OCI-LY1 (cell line): ENCODE measurements at regions not wholly inside any gene's neighbourhood (a gene's known extent, or its start where the extent isn't known, plus 50 kb on each side); places are given as distances from the start of the nearest gene placed in this dataset.

ENCODE experiments used
- H2AFZ ChIP-seq: fragments of 200-600 bp; sonication (generic), shearing (Covaris generic); 2 replicates; pipeline ENCODE4 v1.6.0; 2014; ENCODE audit warnings: antibody characterized with exemption, mild to moderate bottlenecking, low read length
- H3F3A ChIP-seq: fragments of 200-600 bp; sonication (generic), shearing (Covaris generic); 2 replicates; pipeline ENCODE4 v1.6.0; 2014; ENCODE audit warnings: mild to moderate bottlenecking, antibody characterized with exemption, low read length, moderate library complexity; ENCODE audit not compliant: insufficient read depth
- H3K27ac ChIP-seq: fragments of 200-600 bp; sonication (generic); 2 replicates; pipeline ENCODE4 v1.5.1; 2014; ENCODE audit warnings: low read length, mixed run types, mild to moderate bottlenecking, low read depth; ENCODE audit not compliant: poor library complexity, severe bottlenecking
- H3K27me3 ChIP-seq: fragments of 200-600 bp; sonication (generic); 2 replicates; pipeline ENCODE4 v1.6.0; 2014; ENCODE audit warnings: antibody characterized with exemption, mild to moderate bottlenecking, low read length, moderate library complexity; ENCODE audit not compliant: insufficient read depth
- H3K36me3 ChIP-seq: fragments of 200-600 bp; sonication (generic); 2 replicates; pipeline ENCODE4 v1.6.1; 2014; ENCODE audit warnings: mild to moderate bottlenecking, antibody characterized with exemption, low read length, moderate library complexity, mixed read lengths; ENCODE audit not compliant: insufficient read depth
- H3K4me1 ChIP-seq: fragments of 200-600 bp; sonication (generic); 2 replicates; pipeline ENCODE4 v1.5.1; 2014; ENCODE audit warnings: mild to moderate bottlenecking, low read length, moderate library complexity; ENCODE audit not compliant: insufficient read depth, severe bottlenecking
- H3K4me2 ChIP-seq: fragments of 200-600 bp; sonication (generic), shearing (Covaris generic); 2 replicates; pipeline ENCODE4 v1.6.1; 2014; ENCODE audit warnings: low read length
- H3K4me3 ChIP-seq: fragments of 200-600 bp; sonication (generic); 2 replicates; pipeline ENCODE4 v1.5.1; 2014; ENCODE audit warnings: low read length, low read depth, mild to moderate bottlenecking, mixed read lengths; ENCODE audit not compliant: poor library complexity, severe bottlenecking
- H3K79me2 ChIP-seq: fragments of 200-600 bp; shearing (Covaris generic); 2 replicates; pipeline ENCODE4 v1.6.1; 2016; ENCODE audit warnings: mixed run types, low read length, mixed read lengths; ENCODE audit not compliant: insufficient read depth
- H3K9ac ChIP-seq: fragments of 200-600 bp; sonication (generic), shearing (Covaris generic); 2 replicates; pipeline ENCODE4 v1.6.1; 2014; ENCODE audit warnings: mild to moderate bottlenecking, low read length, mixed read lengths
- H3K9me2 ChIP-seq: fragments of 200-600 bp; sonication (generic), shearing (Covaris generic); 2 replicates; pipeline ENCODE4 v1.6.1; 2014; ENCODE audit warnings: low read depth, mild to moderate bottlenecking, low read length, mixed read lengths
- H3K9me3 ChIP-seq: fragments of 200-600 bp; shearing (Covaris generic); 2 replicates; pipeline ENCODE4 v1.6.1; 2014; ENCODE audit warnings: low read length, mixed read lengths
- H4K20me1 ChIP-seq: fragments of 200-600 bp; sonication (generic), shearing (Covaris generic); 2 replicates; pipeline ENCODE4 v1.6.0; 2016; ENCODE audit warnings: mild to moderate bottlenecking, low read length; ENCODE audit not compliant: insufficient read depth
- EZH2 ChIP-seq: fragments of 200-600 bp; sonication (generic), shearing (Covaris generic); IDR thresholded peaks from 2 replicates; pipeline ENCODE4 v1.8.0; 2017; ENCODE audit warnings: borderline replicate concordance, mixed run types, mild to moderate bottlenecking, antibody characterized with exemption, low read length, moderate library complexity, mixed read lengths
- TF ChIP-seq, protein P1 (sequence below): fragments of 200-600 bp; sonication (generic), shearing (Covaris generic); IDR thresholded peaks from 2 replicates; pipeline ENCODE4 v1.5.1; 2017; ENCODE audit warnings: mild to moderate bottlenecking, antibody characterized with exemption, low read length, moderate library complexity, mixed read lengths

DNA sequence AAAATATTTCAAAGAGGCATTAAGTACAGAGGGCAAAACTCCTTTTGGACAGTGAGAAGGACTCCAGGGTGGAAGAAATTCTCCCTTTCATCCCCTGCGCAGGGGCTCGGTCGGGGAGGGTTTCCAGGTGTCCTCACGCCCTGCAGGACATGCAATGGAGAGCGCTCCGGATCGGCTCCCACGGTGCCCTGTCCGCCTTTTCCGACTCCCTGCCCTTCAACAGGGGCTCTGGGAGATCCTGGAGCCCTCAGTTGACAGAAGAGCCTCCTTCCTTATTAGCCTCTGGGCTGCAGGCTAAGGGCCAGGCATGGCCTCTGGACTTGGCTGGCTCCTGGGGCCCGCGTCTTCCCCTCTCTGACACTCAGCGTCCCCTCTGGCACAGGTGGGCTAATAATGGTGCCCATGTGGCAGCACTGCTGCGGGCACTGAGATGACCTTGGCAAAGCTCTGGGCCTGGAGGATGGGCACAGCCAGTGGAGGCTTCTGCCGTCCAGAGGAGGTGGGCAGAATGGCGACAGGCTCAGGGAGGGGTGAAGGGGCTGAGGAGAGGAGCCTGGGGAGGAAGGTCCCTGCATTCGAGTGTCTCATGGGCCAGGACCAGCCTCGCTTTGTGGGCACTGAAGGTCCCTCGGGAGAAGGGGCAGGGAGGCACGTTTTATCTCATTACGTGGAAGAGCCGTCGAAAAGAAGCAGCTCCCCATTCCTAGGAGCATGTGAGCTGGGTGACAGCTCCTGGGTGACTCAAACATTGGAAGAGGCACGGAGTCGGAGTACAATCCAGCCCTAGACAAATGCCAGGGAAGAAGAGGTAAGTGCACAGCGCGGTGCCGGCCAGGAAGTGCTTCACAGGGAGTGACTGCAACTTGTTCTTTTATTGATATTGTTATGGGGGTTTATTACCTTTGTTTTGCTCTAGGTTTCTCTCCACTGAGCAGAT is 161.7 kb downstream of the IRF8 start:
- no peak overlapping the region for H3K4me3 ChIP-seq
- H2AFZ ChIP-seq: no peak overlapping the region
- no peaks in the 10 kb centered on the region for H3K79me2 ChIP-seq
- no peak overlapping the region for H3K4me2 ChIP-seq
- H3F3A ChIP-seq: no peaks in the 10 kb centered on the region
- no peaks in the 10 kb centered on the region for H3K36me3 ChIP-seq
- TF ChIP-seq, protein P1, sequence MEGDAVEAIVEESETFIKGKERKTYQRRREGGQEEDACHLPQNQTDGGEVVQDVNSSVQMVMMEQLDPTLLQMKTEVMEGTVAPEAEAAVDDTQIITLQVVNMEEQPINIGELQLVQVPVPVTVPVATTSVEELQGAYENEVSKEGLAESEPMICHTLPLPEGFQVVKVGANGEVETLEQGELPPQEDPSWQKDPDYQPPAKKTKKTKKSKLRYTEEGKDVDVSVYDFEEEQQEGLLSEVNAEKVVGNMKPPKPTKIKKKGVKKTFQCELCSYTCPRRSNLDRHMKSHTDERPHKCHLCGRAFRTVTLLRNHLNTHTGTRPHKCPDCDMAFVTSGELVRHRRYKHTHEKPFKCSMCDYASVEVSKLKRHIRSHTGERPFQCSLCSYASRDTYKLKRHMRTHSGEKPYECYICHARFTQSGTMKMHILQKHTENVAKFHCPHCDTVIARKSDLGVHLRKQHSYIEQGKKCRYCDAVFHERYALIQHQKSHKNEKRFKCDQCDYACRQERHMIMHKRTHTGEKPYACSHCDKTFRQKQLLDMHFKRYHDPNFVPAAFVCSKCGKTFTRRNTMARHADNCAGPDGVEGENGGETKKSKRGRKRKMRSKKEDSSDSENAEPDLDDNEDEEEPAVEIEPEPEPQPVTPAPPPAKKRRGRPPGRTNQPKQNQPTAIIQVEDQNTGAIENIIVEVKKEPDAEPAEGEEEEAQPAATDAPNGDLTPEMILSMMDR: no peak
- TF ChIP-seq EZH2: no peak
- no peaks in the 10 kb centered on the region for H3K4me1 ChIP-seq
- H4K20me1 ChIP-seq: no peaks in the 10 kb centered on the region
- no peak overlapping the region for H3K9ac ChIP-seq
- H3K9me2 ChIP-seq: no peaks in the 10 kb centered on the region
- H3K27me3 ChIP-seq: no peaks in the 10 kb centered on the region
- no peak overlapping the region for H3K27ac ChIP-seq
- H3K9me3 ChIP-seq: no peaks in the 10 kb centered on the region

DNA sequence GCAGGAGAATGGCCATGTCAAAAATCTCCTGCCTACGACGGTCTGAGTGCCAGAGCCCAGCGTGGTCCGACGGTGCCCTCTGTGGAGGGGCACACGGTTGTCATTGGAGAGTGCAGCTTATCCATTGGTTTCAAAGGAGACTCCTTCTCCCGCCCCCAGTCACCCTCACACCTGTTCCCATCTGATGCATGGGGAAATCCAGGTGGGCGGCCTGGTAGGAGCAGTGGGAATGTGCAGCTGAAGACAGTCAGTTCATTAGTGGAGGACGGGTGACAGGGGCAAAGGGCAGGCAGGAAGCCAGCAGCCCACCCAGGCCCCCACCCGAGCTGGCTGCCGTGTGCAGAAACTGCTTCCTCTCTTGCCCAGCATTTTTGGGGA is 162.3 kb downstream of the IRF8 start:
- no peak overlapping the region for H2AFZ ChIP-seq
- no peaks in the 10 kb centered on the region for H3K36me3 ChIP-seq
- no peaks in the 10 kb centered on the region for H3K9me2 ChIP-seq
- H4K20me1 ChIP-seq: no peaks in the 10 kb centered on the region
- no peak overlapping the region for H3K4me2 ChIP-seq
- no peaks in the 10 kb centered on the region for H3F3A ChIP-seq
- no peaks in the 10 kb centered on the region for H3K9me3 ChIP-seq
- H3K9ac ChIP-seq: no peak overlapping the region
- no peaks in the 10 kb centered on the region for H3K4me1 ChIP-seq
- no peak overlapping the region for H3K4me3 ChIP-seq
- no peaks in the 10 kb centered on the region for H3K27me3 ChIP-seq
- H3K79me2 ChIP-seq: no peaks in the 10 kb centered on the region
- TF ChIP-seq, protein P1: no peak
- no peak for TF ChIP-seq EZH2
- no peak overlapping the region for H3K27ac ChIP-seq

DNA sequence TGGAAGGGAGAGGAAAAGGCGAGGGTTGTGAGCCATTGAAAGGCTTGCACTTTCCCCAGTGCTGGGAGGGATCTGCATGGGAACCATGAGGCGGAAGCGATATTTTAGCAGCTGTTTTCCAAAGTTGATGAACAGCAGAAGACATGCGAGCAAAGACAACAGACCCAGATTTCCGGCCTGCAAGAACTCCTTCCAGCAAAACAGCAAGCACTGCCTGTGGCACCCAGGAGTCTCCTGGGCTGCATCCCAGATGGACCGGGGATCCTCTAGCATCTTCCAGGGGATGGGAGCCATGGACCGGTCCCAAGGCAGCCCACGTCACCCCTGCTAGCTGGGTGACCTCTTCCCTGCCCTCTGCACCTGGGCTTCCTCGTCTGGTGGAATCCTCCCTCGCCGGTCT is 162.8 kb downstream of the IRF8 start:
- Histone ChIP-seq H4K20me1 (no peaks in the 10 kb centered on the region), H2AFZ (no peak overlapping the region), H3K9ac (no peak overlapping the region), H3K79me2 (no peaks in the 10 kb centered on the region), H3K36me3 (no peaks in the 10 kb centered on the region), H3K4me3 (no peak overlapping the region), H3K9me2 (no peaks in the 10 kb centered on the region), H3K27ac (no peak overlapping the region), H3K4me1 (no peaks in the 10 kb centered on the region), H3K4me2 (no peak overlapping the region), H3K27me3 (no peaks in the 10 kb centered on the region), H3F3A (no peaks in the 10 kb centered on the region), H3K9me3 (no peaks in the 10 kb centered on the region)
- no peak for TF ChIP-seq EZH2
- TF ChIP-seq, protein P1: no peak
